H9 (cell line): ENCODE measurements at regions not wholly inside any gene's neighbourhood (a gene's known extent, or its start where the extent isn't known, plus 50 kb on each side); places are given as distances from the start of the nearest gene placed in this dataset.

ENCODE experiments used
- DNase-seq: peaks from one replicate; pipeline ENCODE4 v3.0.0-alpha.2; 2017
- H2AFZ ChIP-seq: one replicate; pipeline ENCODE4 v1.6.1; 2013; ENCODE audit warnings: mild to moderate bottlenecking, low read length, control low read depth, moderate library complexity
- H2AK5ac ChIP-seq: 2 replicates; pipeline ENCODE4 v1.6.1; 2013; ENCODE audit warnings: low read length, control low read depth, mixed read lengths; ENCODE audit not compliant: insufficient read length
- H2BK120ac ChIP-seq: one replicate; pipeline ENCODE4 v1.6.1; 2013; ENCODE audit warnings: low read depth, mild to moderate bottlenecking, low read length, control low read depth, inconsistent platforms; ENCODE audit not compliant: poor library complexity, severe bottlenecking
- H2BK12ac ChIP-seq: 2 replicates; pipeline ENCODE4 v1.6.1; 2013; ENCODE audit warnings: low read length, control low read depth, mixed read lengths, low read depth; ENCODE audit not compliant: insufficient read length
- H2BK15ac ChIP-seq: 2 replicates; pipeline ENCODE4 v1.6.1; 2013; ENCODE audit warnings: low read depth, low read length, control low read depth
- H2BK20ac ChIP-seq: one replicate; pipeline ENCODE4 v1.6.1; 2013; ENCODE audit warnings: low read depth, mild to moderate bottlenecking, low read length, control low read depth, inconsistent platforms; ENCODE audit not compliant: poor library complexity, severe bottlenecking
- H2BK5ac ChIP-seq: 2 replicates; pipeline ENCODE4 v1.6.1; 2013; ENCODE audit warnings: low read length, control low read depth, mixed read lengths; ENCODE audit not compliant: insufficient read length
- H3K14ac ChIP-seq: 2 replicates; pipeline ENCODE4 v1.6.1; 2013; ENCODE audit warnings: low read length, control low read depth; ENCODE audit not compliant: insufficient read depth
- H3K18ac ChIP-seq: 2 replicates; pipeline ENCODE4 v1.6.1; 2013; ENCODE audit warnings: low read depth, mild to moderate bottlenecking, mixed read lengths, low read length, control low read depth; ENCODE audit not compliant: insufficient read length
- H3K23ac ChIP-seq: 2 replicates; pipeline ENCODE4 v1.6.1; 2013; ENCODE audit warnings: low read length, control low read depth, mixed read lengths, low read depth; ENCODE audit not compliant: insufficient read length
- H3K23me2 ChIP-seq: 2 replicates; pipeline ENCODE4 v1.6.1; 2013; ENCODE audit warnings: low read depth, mild to moderate bottlenecking, mixed read lengths, low read length, control low read depth; ENCODE audit not compliant: insufficient read length, poor library complexity, severe bottlenecking
- H3K27ac ChIP-seq: 2 replicates; pipeline ENCODE4 v1.5.1; 2013; ENCODE audit warnings: low read length, control low read depth, mixed read lengths, low read depth; ENCODE audit not compliant: insufficient read length
- H3K27me3 ChIP-seq: 2 replicates; pipeline ENCODE4 v1.6.1; 2013; ENCODE audit warnings: low read length, control low read depth, inconsistent platforms; ENCODE audit not compliant: insufficient read depth
- H3K4ac ChIP-seq: 2 replicates; pipeline ENCODE4 v1.6.1; 2013; ENCODE audit warnings: low read depth, mild to moderate bottlenecking, control low read depth, inconsistent platforms, low read length, moderate library complexity
- H3K4me1 ChIP-seq: 2 replicates; pipeline ENCODE4 v1.6.1; 2013; ENCODE audit warnings: low read length, control low read depth, inconsistent platforms; ENCODE audit not compliant: insufficient read depth
- H3K4me2 ChIP-seq: 2 replicates; pipeline ENCODE4 v1.6.1; 2013; ENCODE audit warnings: low read length, control low read depth, mixed read lengths; ENCODE audit not compliant: insufficient read length, insufficient read depth
- H3K56ac ChIP-seq: 2 replicates; pipeline ENCODE4 v1.6.1; 2013; ENCODE audit warnings: low read depth, mild to moderate bottlenecking, mixed read lengths, low read length, control low read depth; ENCODE audit not compliant: insufficient read length
- H3K79me1 ChIP-seq: 2 replicates; pipeline ENCODE4 v1.6.1; 2013; ENCODE audit warnings: low read depth, mild to moderate bottlenecking, moderate library complexity, low read length, control low read depth, inconsistent platforms; ENCODE audit not compliant: insufficient read depth, poor library complexity, severe bottlenecking
- H3K79me2 ChIP-seq: 2 replicates; pipeline ENCODE4 v1.6.1; 2013; ENCODE audit warnings: low read length, control low read depth, inconsistent platforms; ENCODE audit not compliant: insufficient read depth
- H3K9ac ChIP-seq: 2 replicates; pipeline ENCODE4 v1.6.1; 2013; ENCODE audit warnings: low read length, control low read depth, mixed read lengths; ENCODE audit not compliant: insufficient read length; ENCODE audit errors: extremely low read depth
- H3K9me3 ChIP-seq: one replicate; pipeline ENCODE4 v1.6.1; 2013; ENCODE audit warnings: low read depth, low read length, inconsistent platforms; ENCODE audit not compliant: control insufficient read depth
- H3T11ph ChIP-seq: one replicate; pipeline ENCODE4 v1.6.1; 2013; ENCODE audit warnings: mild to moderate bottlenecking, low read length, control low read depth, inconsistent platforms
- H4K20me1 ChIP-seq: one replicate; pipeline ENCODE4 v1.6.1; 2013; ENCODE audit not compliant: control insufficient read depth, insufficient read length, insufficient read depth
- H4K5ac ChIP-seq: 2 replicates; pipeline ENCODE4 v1.6.1; 2013; ENCODE audit warnings: low read depth, mild to moderate bottlenecking, mixed read lengths, low read length, control low read depth; ENCODE audit not compliant: insufficient read length
- H4K8ac ChIP-seq: replicated peaks from 2 replicates; pipeline ENCODE4 v1.6.1; 2013; ENCODE audit warnings: low read length, control low read depth, mixed read lengths, low read depth; ENCODE audit not compliant: insufficient read length
- H4K91ac ChIP-seq: 2 replicates; pipeline ENCODE4 v1.6.1; 2013; ENCODE audit warnings: low read depth, mild to moderate bottlenecking, moderate library complexity, mixed read lengths, low read length, control low read depth; ENCODE audit not compliant: insufficient read length
- H3K27ac Mint-ChIP-seq, 3 experiments: 2 replicates in 2 of 3; 3 replicates in 1 of 3; pipeline ENCODE4 v1.8.0; 2020 to 2021; ENCODE audit warnings: mixed read lengths in 3 of 3, mild to moderate bottlenecking in 1 of 3, moderate library complexity in 1 of 3
- H3K27me3 Mint-ChIP-seq: 2 replicates; pipeline ENCODE4 v1.8.0; 2021; ENCODE audit warnings: low read depth, mild to moderate bottlenecking, moderate library complexity, mixed read lengths
- H3K36me3 Mint-ChIP-seq, 3 experiments: 2 replicates in 2 of 3; 3 replicates in 1 of 3; pipeline ENCODE4 v1.8.0; 2020 to 2021; ENCODE audit warnings: low read depth in 3 of 3, mixed read lengths in 3 of 3; ENCODE audit not compliant: insufficient read depth in 1 of 3
- H3K4me1 Mint-ChIP-seq, 2 experiments: 2 replicates each; pipeline ENCODE4 v1.8.0; 2020; ENCODE audit warnings: mixed read lengths in 2 of 2
- H3K4me3 Mint-ChIP-seq, 2 experiments: 2 replicates in 1 of 2; 3 replicates in 1 of 2; pipeline ENCODE4 v1.8.0; 2020 to 2021; ENCODE audit warnings: mild to moderate bottlenecking in 2 of 2, mixed read lengths in 2 of 2, moderate library complexity in 1 of 2
- H3K9me3 Mint-ChIP-seq, 2 experiments: 2 replicates in 1 of 2; 3 replicates in 1 of 2; pipeline ENCODE4 v1.8.0; 2020; ENCODE audit warnings: mild to moderate bottlenecking in 2 of 2, mixed read lengths in 2 of 2, moderate library complexity in 1 of 2
- CTCF ChIP-seq: fragments of 200-600 bp; sonication (generic); conservative IDR thresholded peaks from 3 replicates; pipeline ENCODE4 v1.8.0; 2021; ENCODE audit warnings: antibody characterized with exemption, mild to moderate bottlenecking
- WGBS: extraction: QIAGEN DNeasy Blood & Tissue Kit; methylation state at CpG from one replicate; pipeline ENCODE4 v1.1.7; 2013; ENCODE audit warnings: missing lambda C conversion rate, low lambda C conversion rate, mixed read lengths; ENCODE audit not compliant: insufficient read length; ENCODE audit errors: extremely low coverage; 5-methylcytosine and 5-hydroxymethylcytosine counted together

- Histone ChIP-seq H2BK5ac (no peak overlapping the region), H2BK20ac (no peak overlapping the region), H3T11ph (no peak overlapping the region), H3K9ac (no peak overlapping the region), H3K4me2 (no peak overlapping the region), H3K23me2 (no peaks in the 10 kb centered on the region), H3K14ac (no peak overlapping the region), H3K4me1 (no peaks in the 10 kb centered on the region), H4K91ac (no peak overlapping the region), H3K23ac (no peak overlapping the region), H2BK15ac (no peak overlapping the region), H2AK5ac (no peak overlapping the region), H3K9me3 (no peaks in the 10 kb centered on the region), H4K5ac (no peak overlapping the region), H3K56ac (no peak overlapping the region), H3K4ac (no peak overlapping the region), H3K79me1 (no peaks in the 10 kb centered on the region), H4K8ac (no peak overlapping the region), H3K27ac (no peak overlapping the region), H3K18ac (no peak overlapping the region), H3K27me3 (no peaks in the 10 kb centered on the region), H2BK12ac (no peak overlapping the region), H2BK120ac (no peak overlapping the region), H2AFZ (no peak overlapping the region), H4K20me1 (no peaks in the 10 kb centered on the region), H3K79me2 (no peaks in the 10 kb centered on the region)
- no peak for DNase-seq
- Mint-ChIP-seq H3K27me3 (no peaks in the 10 kb centered on the region), H3K4me3 (no peak overlapping the region), H3K36me3 (no peaks in the 10 kb centered on the region; a peak in 1 of 7 replicates), H3K27ac (no peak overlapping the region), H3K4me1 (peaks cover 8 to 13% of the 10 kb centered on the region in 2 experiments), H3K9me3 (no peaks in the 10 kb centered on the region; a peak in 1 of 5 replicates)
- TF ChIP-seq CTCF: no peak
- no CpG with 5 or more reads among the region's 6 CpGs for WGBS
Measured at GRCh38 chr2:34705551-34706247, 1106.6 kb upstream of the FAM98A start.
